DOHH2 (cell line): ENCODE measurements at regions not wholly inside any gene's neighbourhood (a gene's known extent, or its start where the extent isn't known, plus 50 kb on each side); places are given as distances from the start of the nearest gene placed in this dataset.
A peak's percentile ranks its signal among the peaks of the same experiment; 100 is the strongest.

ENCODE experiments used
- H3F3A ChIP-seq: fragments of 200-600 bp; sonication (generic), shearing (Covaris generic); 2 replicates; pipeline ENCODE4 v1.6.0; 2016; ENCODE audit warnings: antibody characterized with exemption, mild to moderate bottlenecking; ENCODE audit not compliant: control insufficient read depth, insufficient read depth
- H3K27ac ChIP-seq: fragments of 200-600 bp; sonication (generic); 2 replicates; pipeline ENCODE4 v1.5.1; 2014; ENCODE audit warnings: low read depth, mild to moderate bottlenecking, low read length, moderate library complexity
- H3K27me3 ChIP-seq: fragments of 200-600 bp; sonication (generic); 2 replicates; pipeline ENCODE4 v1.6.1; 2014; ENCODE audit warnings: mild to moderate bottlenecking, low read length, mixed read lengths; ENCODE audit not compliant: control insufficient read depth
- H3K36me3 ChIP-seq: fragments of 200-600 bp; sonication (generic); 2 replicates; pipeline ENCODE4 v1.6.1; 2014; ENCODE audit warnings: mild to moderate bottlenecking, low read length, moderate library complexity, mixed read lengths; ENCODE audit not compliant: control insufficient read depth
- H3K4me1 ChIP-seq: fragments of 200-600 bp; sonication (generic); 2 replicates; pipeline ENCODE4 v1.6.1; 2014; ENCODE audit warnings: mild to moderate bottlenecking, low read length, mixed read lengths; ENCODE audit not compliant: control insufficient read depth
- H3K4me2 ChIP-seq: fragments of 200-600 bp; sonication (generic); 2 replicates; pipeline ENCODE4 v1.6.0; 2014; ENCODE audit warnings: mild to moderate bottlenecking, low read length, moderate library complexity
- H3K4me3 ChIP-seq: fragments of 200-600 bp; sonication (generic); 2 replicates; pipeline ENCODE4 v1.5.1; 2014; ENCODE audit warnings: mild to moderate bottlenecking, low read length, mixed read lengths
- H3K79me2 ChIP-seq: fragments of 200-600 bp; sonication (generic); 2 replicates; pipeline ENCODE4 v1.6.1; 2014; ENCODE audit warnings: mild to moderate bottlenecking, low read length, mixed read lengths; ENCODE audit not compliant: control insufficient read depth
- H3K9me2 ChIP-seq: fragments of 200-600 bp; sonication (generic); replicated peaks from 2 replicates; pipeline ENCODE4 v1.6.1; 2014; ENCODE audit warnings: mild to moderate bottlenecking, low read length, mixed read lengths; ENCODE audit not compliant: control insufficient read depth
- H3K9me3 ChIP-seq: fragments of 200-600 bp; sonication (generic); 2 replicates; pipeline ENCODE4 v1.6.1; 2014; ENCODE audit warnings: antibody characterized with exemption, low read length, mixed read lengths; ENCODE audit not compliant: control insufficient read depth, insufficient read depth
- H4K20me1 ChIP-seq: fragments of 200-600 bp; sonication (generic); 2 replicates; pipeline ENCODE4 v1.6.0; 2014; ENCODE audit warnings: low read depth, mild to moderate bottlenecking, antibody characterized with exemption, low read length, moderate library complexity; ENCODE audit not compliant: control insufficient read depth, insufficient read depth
- EZH2phosphoT487 ChIP-seq: fragments of 200-600 bp; sonication (generic); IDR thresholded peaks from 2 replicates; pipeline ENCODE4 v1.6.1; 2017; ENCODE audit warnings: borderline replicate concordance, mild to moderate bottlenecking, antibody characterized with exemption, low read length, moderate library complexity, mixed read lengths
- TF ChIP-seq, protein P1 (sequence below): fragments of 200-600 bp; sonication (generic); IDR thresholded peaks from one replicate; pipeline ENCODE4 v1.5.1; 2014; ENCODE audit warnings: antibody characterized with exemption, mild to moderate bottlenecking, low read depth, low read length; ENCODE audit not compliant: poor library complexity, severe bottlenecking

DNA sequence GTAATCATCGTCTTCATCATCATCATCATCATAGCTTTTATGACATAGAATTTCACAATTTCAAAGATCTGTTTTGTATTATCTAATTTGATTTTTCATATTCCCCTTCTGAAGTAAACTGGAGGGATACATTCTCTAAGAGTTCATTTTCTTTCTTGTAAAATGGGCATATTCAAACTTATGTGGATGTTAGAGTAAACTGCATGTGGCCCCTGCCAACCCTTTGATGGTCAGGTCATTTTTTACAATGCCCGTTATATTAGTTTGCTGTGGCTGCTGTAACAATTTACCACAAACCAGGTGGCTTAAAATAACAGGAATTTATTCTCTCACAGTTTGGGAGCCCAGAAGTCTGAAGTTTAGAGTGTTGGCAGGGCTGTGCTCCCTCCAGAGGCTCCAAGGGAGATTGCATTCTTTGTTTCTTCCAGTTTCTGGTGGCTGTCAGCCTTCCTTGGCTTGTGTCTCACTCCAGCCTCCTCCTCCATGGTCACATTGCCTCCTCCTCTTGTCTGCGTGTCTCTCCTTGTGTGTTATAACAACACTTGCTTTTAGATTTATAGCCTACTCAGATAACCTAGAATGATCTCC is 127.5 kb upstream of the MMADHC start:
- H3K9me2 ChIP-seq, result no peaks in the 10 kb centered on the region
- no peak overlapping the region for H3K4me3 ChIP-seq
- H3K4me1 ChIP-seq, result no peaks in the 10 kb centered on the region
- H3K79me2 ChIP-seq, result no peaks in the 10 kb centered on the region
- TF ChIP-seq, protein P1, sequence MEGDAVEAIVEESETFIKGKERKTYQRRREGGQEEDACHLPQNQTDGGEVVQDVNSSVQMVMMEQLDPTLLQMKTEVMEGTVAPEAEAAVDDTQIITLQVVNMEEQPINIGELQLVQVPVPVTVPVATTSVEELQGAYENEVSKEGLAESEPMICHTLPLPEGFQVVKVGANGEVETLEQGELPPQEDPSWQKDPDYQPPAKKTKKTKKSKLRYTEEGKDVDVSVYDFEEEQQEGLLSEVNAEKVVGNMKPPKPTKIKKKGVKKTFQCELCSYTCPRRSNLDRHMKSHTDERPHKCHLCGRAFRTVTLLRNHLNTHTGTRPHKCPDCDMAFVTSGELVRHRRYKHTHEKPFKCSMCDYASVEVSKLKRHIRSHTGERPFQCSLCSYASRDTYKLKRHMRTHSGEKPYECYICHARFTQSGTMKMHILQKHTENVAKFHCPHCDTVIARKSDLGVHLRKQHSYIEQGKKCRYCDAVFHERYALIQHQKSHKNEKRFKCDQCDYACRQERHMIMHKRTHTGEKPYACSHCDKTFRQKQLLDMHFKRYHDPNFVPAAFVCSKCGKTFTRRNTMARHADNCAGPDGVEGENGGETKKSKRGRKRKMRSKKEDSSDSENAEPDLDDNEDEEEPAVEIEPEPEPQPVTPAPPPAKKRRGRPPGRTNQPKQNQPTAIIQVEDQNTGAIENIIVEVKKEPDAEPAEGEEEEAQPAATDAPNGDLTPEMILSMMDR, result peak; percentile 50
- no peak for TF ChIP-seq EZH2phosphoT487
- H3K9me3 ChIP-seq, result no peaks in the 10 kb centered on the region
- H3F3A ChIP-seq, result no peaks in the 10 kb centered on the region
- H3K27ac ChIP-seq, result no peak overlapping the region
- no peaks in the 10 kb centered on the region for H3K27me3 ChIP-seq
- no peaks in the 10 kb centered on the region for H3K36me3 ChIP-seq
- no peaks in the 10 kb centered on the region for H4K20me1 ChIP-seq
- no peak overlapping the region for H3K4me2 ChIP-seq

DNA sequence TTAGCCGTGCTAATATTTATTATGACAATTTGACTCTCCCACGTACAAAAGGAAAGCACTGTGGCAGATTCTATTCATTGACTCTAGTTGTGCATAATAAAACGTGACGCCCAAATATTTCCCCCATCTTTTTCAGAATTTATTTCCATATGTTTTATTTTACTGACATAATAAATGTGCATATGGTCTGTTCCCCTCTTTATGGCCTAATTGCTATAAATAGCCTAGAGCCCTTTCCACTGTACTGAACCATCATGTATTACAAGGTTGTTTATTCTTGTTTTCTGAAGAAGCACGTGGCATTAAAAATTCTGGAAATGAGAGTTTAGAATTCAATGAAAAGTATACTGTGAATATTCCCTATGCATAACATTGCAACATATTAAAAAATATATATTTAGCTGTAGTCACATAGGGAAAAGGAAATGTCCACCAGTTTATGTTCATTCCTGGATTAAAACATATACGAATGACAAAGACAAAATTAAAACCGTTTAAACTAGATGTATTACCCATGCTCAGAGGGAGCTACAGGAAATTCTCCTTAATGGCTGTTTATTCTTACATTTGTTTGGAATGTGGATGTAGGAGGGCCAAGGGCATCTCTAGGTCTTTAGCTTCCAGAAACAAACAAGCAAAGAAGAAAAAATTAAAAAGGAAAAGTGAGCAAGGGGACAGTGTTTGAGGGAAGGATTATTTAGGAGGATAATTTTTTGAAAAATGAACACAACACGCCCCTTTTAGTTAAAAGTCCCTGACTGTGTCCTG is 122.1 kb upstream of the MMADHC start:
- no peaks in the 10 kb centered on the region for H3K36me3 ChIP-seq
- no peak overlapping the region for H3K4me2 ChIP-seq
- H3K9me3 ChIP-seq, result no peaks in the 10 kb centered on the region
- no peaks in the 10 kb centered on the region for H3K27me3 ChIP-seq
- no peaks in the 10 kb centered on the region for H3F3A ChIP-seq
- no peak for TF ChIP-seq EZH2phosphoT487
- TF ChIP-seq, protein P1, result no peak
- no peaks in the 10 kb centered on the region for H4K20me1 ChIP-seq
- no peak overlapping the region for H3K4me3 ChIP-seq
- H3K4me1 ChIP-seq, result no peaks in the 10 kb centered on the region
- H3K79me2 ChIP-seq, result no peaks in the 10 kb centered on the region
- H3K27ac ChIP-seq, result no peak overlapping the region
- no peaks in the 10 kb centered on the region for H3K9me2 ChIP-seq

DNA sequence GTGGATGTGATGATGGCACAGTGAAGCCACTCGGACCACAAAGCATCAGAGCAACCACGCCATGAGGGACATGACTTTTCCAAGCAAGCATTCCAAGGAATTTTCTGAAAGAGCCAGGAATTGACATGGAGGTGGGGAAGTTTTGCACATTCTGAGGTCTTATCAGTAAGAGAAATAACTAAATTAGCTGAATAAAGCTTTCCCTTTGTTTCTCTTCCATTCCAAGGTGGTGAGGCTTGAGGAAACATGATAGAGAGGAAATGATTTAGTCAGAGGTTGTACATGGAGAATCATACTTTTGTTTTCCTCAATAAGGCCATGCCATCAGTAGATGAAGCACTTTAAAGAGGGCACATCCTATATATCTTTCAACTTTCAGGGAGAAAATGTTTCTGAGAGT is 115.7 kb upstream of the MMADHC start:
- H3K27me3 ChIP-seq, result no peaks in the 10 kb centered on the region
- no peaks in the 10 kb centered on the region for H3K4me1 ChIP-seq
- H3K27ac ChIP-seq, result no peak overlapping the region
- H3K36me3 ChIP-seq, result no peaks in the 10 kb centered on the region
- no peaks in the 10 kb centered on the region for H3F3A ChIP-seq
- TF ChIP-seq EZH2phosphoT487, result no peak
- TF ChIP-seq, protein P1, result no peak
- no peak overlapping the region for H3K4me2 ChIP-seq
- no peak overlapping the region for H3K4me3 ChIP-seq
- H3K9me3 ChIP-seq, result no peaks in the 10 kb centered on the region
- no peaks in the 10 kb centered on the region for H3K79me2 ChIP-seq
- no peaks in the 10 kb centered on the region for H4K20me1 ChIP-seq
- H3K9me2 ChIP-seq, result no peaks in the 10 kb centered on the region
